ENCODE measurements at regions not wholly inside any gene's neighbourhood (a gene's known extent, or its start where the extent isn't known, plus 50 kb on each side); places are given as distances from the start of the nearest gene placed in this dataset.

- H3K27ac ChIP-seq, result no peak overlapping the region
- TF ChIP-seq, protein P1, sequence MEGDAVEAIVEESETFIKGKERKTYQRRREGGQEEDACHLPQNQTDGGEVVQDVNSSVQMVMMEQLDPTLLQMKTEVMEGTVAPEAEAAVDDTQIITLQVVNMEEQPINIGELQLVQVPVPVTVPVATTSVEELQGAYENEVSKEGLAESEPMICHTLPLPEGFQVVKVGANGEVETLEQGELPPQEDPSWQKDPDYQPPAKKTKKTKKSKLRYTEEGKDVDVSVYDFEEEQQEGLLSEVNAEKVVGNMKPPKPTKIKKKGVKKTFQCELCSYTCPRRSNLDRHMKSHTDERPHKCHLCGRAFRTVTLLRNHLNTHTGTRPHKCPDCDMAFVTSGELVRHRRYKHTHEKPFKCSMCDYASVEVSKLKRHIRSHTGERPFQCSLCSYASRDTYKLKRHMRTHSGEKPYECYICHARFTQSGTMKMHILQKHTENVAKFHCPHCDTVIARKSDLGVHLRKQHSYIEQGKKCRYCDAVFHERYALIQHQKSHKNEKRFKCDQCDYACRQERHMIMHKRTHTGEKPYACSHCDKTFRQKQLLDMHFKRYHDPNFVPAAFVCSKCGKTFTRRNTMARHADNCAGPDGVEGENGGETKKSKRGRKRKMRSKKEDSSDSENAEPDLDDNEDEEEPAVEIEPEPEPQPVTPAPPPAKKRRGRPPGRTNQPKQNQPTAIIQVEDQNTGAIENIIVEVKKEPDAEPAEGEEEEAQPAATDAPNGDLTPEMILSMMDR (IDR thresholded peaks at IDR 0.05), result no peak
- no peak for TF ChIP-seq POLR2A (IDR thresholded peaks at IDR 0.05)
- WGBS, 2 donors, result 82 to 88% methylated on average over 11 to 12 of the region's 14 CpGs
- H3K27me3 ChIP-seq, result no peaks in the 10 kb centered on the region
- H3K9me3 ChIP-seq, result no peaks in the 10 kb centered on the region
- no peaks in the 10 kb centered on the region for H3K4me1 ChIP-seq
- H3K4me3 ChIP-seq, result no peak overlapping the region
- no peak for DNase-seq
- H3K36me3 ChIP-seq, result no peaks in the 10 kb centered on the region
- intact Hi-C loops (cut with DNase I), result no loop called here
Observed at GRCh38 chr20:57843941-57844625, 134.3 kb upstream of the PMEPA1 start.

- Histone ChIP-seq H3K4me3 (no peak overlapping the region), H3K4me1 (no peaks in the 10 kb centered on the region), H3K27ac (no peak overlapping the region), H3K9me3 (no peaks in the 10 kb centered on the region), H3K27me3 (no peaks in the 10 kb centered on the region), H3K36me3 (no peaks in the 10 kb centered on the region)
- no peak for TF ChIP-seq POLR2A (IDR thresholded peaks at IDR 0.05)
- TF ChIP-seq, protein P1 (IDR thresholded peaks at IDR 0.05), result no peak
- intact Hi-C loops (cut with DNase I), result no loop called here
- 81 to 83% methylated on average over 4 of the region's 4 CpGs for WGBS, 2 donors
- DNase-seq, result no peak
Observed at GRCh38 chr20:57842720-57843119, 132.9 kb upstream of the PMEPA1 start.

- H3K36me3 ChIP-seq, result no peaks in the 10 kb centered on the region
- TF ChIP-seq, protein P1 (IDR thresholded peaks at IDR 0.05), result no peak
- no peak for TF ChIP-seq POLR2A (IDR thresholded peaks at IDR 0.05)
- no peak for DNase-seq
- no peaks in the 10 kb centered on the region for H3K27me3 ChIP-seq
- intact Hi-C loops (cut with DNase I), result no loop called here
- 73 to 96% methylated on average over 3 to 5 of the region's 11 CpGs for WGBS, 2 donors
- H3K27ac ChIP-seq, result no peak overlapping the region
- H3K4me3 ChIP-seq, result no peak overlapping the region
- H3K9me3 ChIP-seq, result no peaks in the 10 kb centered on the region
- H3K4me1 ChIP-seq, result no peaks in the 10 kb centered on the region
Observed at GRCh38 chr20:57841297-57841866, 131.6 kb upstream of the PMEPA1 start.

DNA sequence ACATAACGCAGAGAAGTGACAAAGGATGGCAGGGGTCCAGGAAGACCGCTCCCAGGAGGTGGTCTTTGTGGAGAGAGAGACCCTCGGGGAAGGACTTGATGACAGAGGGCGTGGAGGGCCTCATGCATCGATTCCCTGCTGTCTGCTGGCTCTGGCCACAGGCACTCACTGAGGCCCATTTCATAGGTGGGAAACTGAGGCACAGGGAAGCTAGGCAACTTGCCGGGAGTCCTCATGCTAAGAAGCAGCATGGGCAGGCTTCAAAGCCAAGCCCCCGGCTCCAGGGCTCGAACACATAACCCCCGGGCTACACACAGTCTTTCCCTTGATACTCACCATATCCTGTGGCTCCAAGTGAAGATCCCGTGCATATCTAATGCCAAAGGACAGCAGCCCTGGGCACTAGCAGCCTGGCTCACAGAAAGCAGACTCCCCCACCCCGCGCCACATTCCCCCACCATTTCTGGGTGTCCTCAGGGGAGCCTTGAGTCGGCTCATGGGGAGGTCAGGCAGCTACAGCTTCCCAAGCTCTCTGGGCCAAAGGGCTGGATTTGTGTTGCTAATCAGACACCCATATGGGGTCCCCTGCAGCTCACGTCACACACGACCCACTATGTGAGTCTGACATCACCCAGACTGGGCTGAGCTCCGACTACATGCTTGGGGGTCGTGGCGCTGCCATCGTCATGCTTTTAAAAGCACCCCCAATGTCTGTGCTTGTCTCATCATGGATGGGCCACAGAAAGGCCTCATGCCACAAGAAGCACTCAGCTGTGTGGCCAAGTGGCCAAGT, 130.9 kb upstream of the PMEPA1 start:
- H3K36me3 ChIP-seq, result no peaks in the 10 kb centered on the region
- H3K9me3 ChIP-seq, result no peaks in the 10 kb centered on the region
- no peak overlapping the region for H3K27ac ChIP-seq
- peaks cover 0 to 6% (median 0%) of the 10 kb centered on the region in 4 donors for H3K27me3 ChIP-seq
- DNase-seq, result no peak
- TF ChIP-seq POLR2A (IDR thresholded peaks at IDR 0.05), result no peak
- TF ChIP-seq, protein P1 (IDR thresholded peaks at IDR 0.05), result no peak
- H3K4me1 ChIP-seq, result no peaks in the 10 kb centered on the region
- intact Hi-C loops (cut with DNase I), result no loop called here
- WGBS, 2 donors, result 83 to 86% methylated on average over 7 to 8 of the region's 19 CpGs
- H3K4me3 ChIP-seq, result no peak overlapping the region

- WGBS, 2 donors, result 85 to 88% methylated on average over 9 to 10 of the region's 10 CpGs
Observed at GRCh38 chr20:57840066-57840465, 130.3 kb upstream of the PMEPA1 start.

More at GRCh38 chr20:57840066-57840465, 130.3 kb upstream of the PMEPA1 start:
- no peaks in the 10 kb centered on the region for H3K36me3 ChIP-seq
- H3K27ac ChIP-seq, result no peak overlapping the region
- H3K4me3 ChIP-seq, result no peak overlapping the region
- intact Hi-C loops (cut with DNase I), result no loop called here
- no peak for TF ChIP-seq POLR2A (IDR thresholded peaks at IDR 0.05)
- TF ChIP-seq, protein P1 (IDR thresholded peaks at IDR 0.05), result no peak
- no peaks in the 10 kb centered on the region for H3K4me1 ChIP-seq
- H3K27me3 ChIP-seq, result peaks cover 0 to 7% (median 0%) of the 10 kb centered on the region in 4 donors
- H3K9me3 ChIP-seq, result no peaks in the 10 kb centered on the region
- no peak for DNase-seq

Data from esophagus squamous epithelium (tissue), 5 donors.